GM19328 (cell line): ENCODE measurements at regions not wholly inside any gene's neighbourhood (a gene's known extent, or its start where the extent isn't known, plus 50 kb on each side); places are given as distances from the start of the nearest gene placed in this dataset.

Source experiments
- ATAC-seq: cut with Tn5 transposase; IDR thresholded peaks from one replicate; pipeline ENCODE4 v1.9.1; 2021; ENCODE audit warnings: mild to moderate bottlenecking, moderate library complexity; ENCODE audit not compliant: unreplicated experiment

DNA sequence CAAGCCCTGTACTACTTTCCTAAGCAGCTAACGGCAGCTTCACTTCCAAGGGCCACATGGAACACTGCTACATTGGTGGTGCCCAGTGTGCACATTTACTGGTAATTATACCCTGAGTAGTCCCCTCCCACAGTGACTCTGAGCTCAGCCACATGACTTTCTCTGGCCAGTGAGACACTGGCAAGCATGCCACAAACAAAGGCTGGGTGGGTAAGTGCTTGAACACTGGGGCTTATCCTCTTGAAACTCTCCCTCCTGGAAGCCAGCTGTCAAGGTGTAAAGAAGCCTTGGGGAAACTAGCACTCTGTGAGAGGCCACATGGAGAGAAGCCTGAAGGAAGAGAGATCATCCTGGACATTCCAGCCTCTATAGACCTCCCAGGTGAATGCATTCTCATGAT lies 54.4 kb upstream of the DRD2 start:
- no peak for ATAC-seq

DNA sequence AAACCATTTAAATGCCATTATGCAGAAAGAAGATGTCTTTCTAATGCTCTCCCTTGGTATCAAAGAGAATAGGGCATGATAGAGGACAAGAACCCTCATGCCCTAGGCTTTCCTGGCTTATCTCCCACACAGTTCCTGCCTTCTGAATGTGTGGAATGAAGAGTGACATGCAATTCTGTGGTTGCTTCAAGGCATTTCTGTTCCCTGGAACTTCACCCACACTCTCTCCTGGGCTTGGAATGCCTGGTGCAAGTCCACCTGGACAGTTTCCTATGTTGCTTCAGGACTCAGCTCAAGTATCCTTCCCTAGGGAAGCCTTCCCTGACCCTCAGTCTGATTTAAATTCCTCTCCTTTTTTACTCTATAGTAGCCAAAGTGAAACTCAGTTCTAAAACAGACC lies 53.8 kb upstream of the DRD2 start:
- ATAC-seq: no peak

DNA sequence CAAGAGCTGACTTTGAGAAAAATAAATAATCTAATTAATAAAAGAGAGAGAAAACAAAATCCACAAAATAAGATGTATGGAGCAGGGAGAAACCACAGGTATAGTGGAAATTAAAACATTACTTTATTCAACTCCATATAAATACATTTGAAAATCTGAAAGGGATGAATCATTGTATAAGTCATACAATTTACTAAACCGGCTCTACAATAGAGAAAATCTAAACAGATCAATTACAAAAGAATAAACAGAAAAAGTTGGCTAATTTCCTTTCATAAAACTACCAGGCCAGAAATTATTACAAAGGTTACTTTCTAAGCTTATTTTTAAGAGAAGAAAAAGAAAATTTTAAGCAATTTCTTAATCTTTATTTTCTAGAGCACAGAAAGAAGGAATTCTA lies 51.3 kb upstream of the DRD2 start:
- no peak for ATAC-seq
